IMR-90 (cell line): ENCODE measurements at regions not wholly inside any gene's neighbourhood (a gene's known extent, or its start where the extent isn't known, plus 50 kb on each side); places are given as distances from the start of the nearest gene placed in this dataset.

ENCODE experiments used
- ATAC-seq: fragments of 200-7000 bp; cut with Tn5 transposase; 2 replicates; pipeline ENCODE4 v1.9.1; 2020; ENCODE audit warnings: low read depth, mild to moderate bottlenecking, moderate library complexity
- BruUV-seq: library from RNA; stranded (reverse); fragments of 400-500 nt; replicated peaks from 2 replicates; lab custom pipeline; 2021; lab: Mats Ljungman, UMichigan
- CTCF ChIA-PET: fragments of 300-600 bp; formaldehyde crosslinking; extraction: SDS; loops from one replicate; lab custom pipeline; 2021; ENCODE audit warnings: antibody characterized with exemption; lab: Yijun Ruan, JAX
- POLR2A ChIA-PET: fragments of 300-600 bp; sonication (Branson Sonifier 250); formaldehyde crosslinking; loops from one replicate; lab custom pipeline; 2022; ENCODE audit warnings: antibody characterized with exemption; ENCODE audit not compliant: unreplicated experiment; lab: Charles Lee
- DNase-seq: peaks from one replicate; pipeline ENCODE4 v3.0.0; 2013
- H2AFZ ChIP-seq: replicated peaks from 2 replicates; pipeline ENCODE3; 2013; ENCODE audit warnings: low read length, mild to moderate bottlenecking; ENCODE audit not compliant: poor library complexity
- H2AK5ac ChIP-seq: 2 replicates; pipeline ENCODE4 v1.6.1; 2013; ENCODE audit warnings: low read depth, low read length, inconsistent platforms
- H2AK9ac ChIP-seq: replicated peaks from 2 replicates; pipeline ENCODE3; 2013; ENCODE audit warnings: mild to moderate bottlenecking, low read depth, low read length, moderate library complexity; ENCODE audit not compliant: poor library complexity
- H2BK120ac ChIP-seq: 2 replicates; pipeline ENCODE4 v1.6.1; 2013; ENCODE audit warnings: low read depth, low read length, inconsistent platforms
- H2BK15ac ChIP-seq: 3 replicates; pipeline ENCODE4 v1.6.1; 2013; ENCODE audit warnings: low read depth, low read length, inconsistent platforms
- H2BK20ac ChIP-seq: 2 replicates; pipeline ENCODE4 v1.6.1; 2013; ENCODE audit warnings: low read depth, mild to moderate bottlenecking, inconsistent platforms, low read length, moderate library complexity
- H2BK5ac ChIP-seq: 2 replicates; pipeline ENCODE4 v1.6.1; 2013; ENCODE audit warnings: mild to moderate bottlenecking, low read depth, low read length, inconsistent platforms; ENCODE audit not compliant: poor library complexity, severe bottlenecking
- H3K14ac ChIP-seq: replicated peaks from 2 replicates; pipeline ENCODE4 v1.6.1; 2013; ENCODE audit warnings: low read depth, low read length, inconsistent platforms
- H3K18ac ChIP-seq: 2 replicates; pipeline ENCODE4 v1.6.1; 2013; ENCODE audit warnings: low read depth, low read length, control low read depth
- H3K23ac ChIP-seq: 2 replicates; pipeline ENCODE4 v1.6.1; 2013; ENCODE audit warnings: low read depth, low read length, inconsistent platforms
- H3K27ac ChIP-seq: 2 replicates; pipeline ENCODE4 v1.5.1; 2013; ENCODE audit warnings: mild to moderate bottlenecking, control low read depth, low read length; ENCODE audit not compliant: insufficient read depth
- H3K27me3 ChIP-seq: 2 replicates; pipeline ENCODE4 v1.6.1; 2013; ENCODE audit warnings: low read length; ENCODE audit not compliant: control insufficient read depth, insufficient read depth
- H3K36me3 ChIP-seq: 2 replicates; pipeline ENCODE4 v1.6.1; 2013; ENCODE audit warnings: low read length, mixed read lengths; ENCODE audit not compliant: control insufficient read depth, insufficient read depth
- H3K4ac ChIP-seq: 2 replicates; pipeline ENCODE4 v1.6.1; 2013; ENCODE audit warnings: low read depth, low read length, inconsistent platforms
- H3K4me1 ChIP-seq: 2 replicates; pipeline ENCODE4 v1.6.1; 2013; ENCODE audit warnings: low read length, mixed read lengths; ENCODE audit not compliant: control insufficient read depth, insufficient read depth
- H3K4me2 ChIP-seq: 2 replicates; pipeline ENCODE4 v1.6.1; 2013; ENCODE audit warnings: low read depth, mild to moderate bottlenecking, control low read depth, low read length, moderate library complexity
- H3K4me3 ChIP-seq: 2 replicates; pipeline ENCODE4 v1.5.1; 2013; ENCODE audit warnings: low read depth, mild to moderate bottlenecking, control low read depth, low read length, moderate library complexity; ENCODE audit not compliant: insufficient read depth
- H3K56ac ChIP-seq: 2 replicates; pipeline ENCODE4 v1.6.1; 2013; ENCODE audit warnings: low read length, inconsistent platforms; ENCODE audit not compliant: insufficient read depth; ENCODE audit errors: extremely low read depth
- H3K79me1 ChIP-seq, 2 experiments: 2 replicates each; pipeline ENCODE4 v1.6.1; 2013; ENCODE audit warnings: low read length in 2 of 2, inconsistent platforms in 1 of 2, low read depth in 1 of 2
- H3K9ac ChIP-seq: 2 replicates; pipeline ENCODE4 v1.6.1; 2013; ENCODE audit warnings: low read depth, low read length, control low read depth
- H3K9me1 ChIP-seq: 2 replicates; pipeline ENCODE4 v1.6.1; 2013; ENCODE audit warnings: low read length, inconsistent platforms; ENCODE audit not compliant: insufficient read depth
- H3K9me3 ChIP-seq: 2 replicates; pipeline ENCODE4 v1.6.1; 2013; ENCODE audit warnings: low read length; ENCODE audit not compliant: control insufficient read depth, insufficient read depth
- H4K20me1 ChIP-seq: 2 replicates; pipeline ENCODE4 v1.6.1; 2013; ENCODE audit warnings: low read length, inconsistent platforms; ENCODE audit not compliant: insufficient read depth
- H4K5ac ChIP-seq: 2 replicates; pipeline ENCODE4 v1.6.1; 2013; ENCODE audit warnings: mild to moderate bottlenecking, low read depth, low read length, control low read depth
- H4K8ac ChIP-seq, 2 experiments: 2 replicates each; pipeline ENCODE4 v1.6.1; 2013; ENCODE audit warnings: low read depth in 2 of 2, low read length in 2 of 2, control low read depth in 1 of 2, inconsistent platforms in 1 of 2
- H4K91ac ChIP-seq: 2 replicates; pipeline ENCODE4 v1.6.1; 2013; ENCODE audit warnings: low read depth, low read length, inconsistent platforms; ENCODE audit not compliant: insufficient read depth
- BHLHE40 ChIP-seq: fragments of 150-350 bp; IDR thresholded peaks from 2 replicates; pipeline ENCODE4 v1.6.1; 2016; ENCODE audit warnings: mild to moderate bottlenecking, low read depth, low read length
- CEBPB ChIP-seq: IDR thresholded peaks from 2 replicates; pipeline ENCODE4 v1.6.1; 2012; ENCODE audit warnings: low read depth, low read length, improper control_type of control experiment
- CHD1 ChIP-seq: IDR thresholded peaks from 2 replicates; pipeline ENCODE4 v1.6.1; 2012; ENCODE audit warnings: low read depth, low read length, improper control_type of control experiment
- CTCF ChIP-seq: conservative IDR thresholded peaks from 2 replicates; pipeline ENCODE4 v1.5.1; 2012; ENCODE audit warnings: mild to moderate bottlenecking, low read depth, low read length, improper control_type of control experiment
- ELK1 ChIP-seq: fragments of 150-350 bp; IDR thresholded peaks from 2 replicates; pipeline ENCODE4 v1.6.1; 2016; ENCODE audit warnings: low read depth, mild to moderate bottlenecking, low read length, moderate library complexity, borderline replicate concordance
- FOS ChIP-seq: fragments of 150-350 bp; IDR thresholded peaks from 2 replicates; pipeline ENCODE4 v1.6.1; 2016; ENCODE audit warnings: low read depth, low read length
- MAFK ChIP-seq: IDR thresholded peaks from 2 replicates; pipeline ENCODE4 v1.6.1; 2012; ENCODE audit warnings: low read depth, low read length, improper control_type of control experiment
- MAZ ChIP-seq: IDR thresholded peaks from 2 replicates; pipeline ENCODE4 v1.6.1; 2012; ENCODE audit warnings: low read depth, mild to moderate bottlenecking, low read length, improper control_type of control experiment, moderate library complexity, borderline replicate concordance
- MXI1 ChIP-seq: IDR thresholded peaks from 2 replicates; pipeline ENCODE4 v1.6.1; 2012; ENCODE audit warnings: low read depth, mild to moderate bottlenecking, low read length, moderate library complexity, borderline replicate concordance
- NFE2L2 ChIP-seq: fragments of 150-350 bp; IDR thresholded peaks from 2 replicates; pipeline ENCODE4 v1.6.1; 2016; ENCODE audit warnings: low read depth, mild to moderate bottlenecking, low read length
- POLR2A ChIP-seq: IDR thresholded peaks from 2 replicates; pipeline ENCODE4 v1.6.1; 2012; ENCODE audit warnings: mild to moderate bottlenecking, low read depth, low read length
- RAD21 ChIP-seq: IDR thresholded peaks from 2 replicates; pipeline ENCODE4 v1.6.1; 2012; ENCODE audit warnings: low read length, improper control_type of control experiment
- RCOR1 ChIP-seq: IDR thresholded peaks from 2 replicates; pipeline ENCODE4 v1.6.1; 2012; ENCODE audit warnings: mild to moderate bottlenecking, low read length, improper control_type of control experiment; ENCODE audit not compliant: insufficient replicate concordance
- RFX5 ChIP-seq: IDR thresholded peaks from 2 replicates; pipeline ENCODE4 v1.8.0; 2012; ENCODE audit warnings: low read depth, mild to moderate bottlenecking, low read length, moderate library complexity
- SMC3 ChIP-seq: fragments of 150-350 bp; IDR thresholded peaks from 2 replicates; pipeline ENCODE4 v1.6.1; 2016; ENCODE audit warnings: low read depth, mild to moderate bottlenecking, antibody characterized with exemption, low read length, moderate library complexity
- WGBS, 2 experiments: methylation state at CpG; one replicate each; pipeline versions ENCODE4 v1.1.5 to v1.1.7; 2013; ENCODE audit warnings: missing lambda C conversion rate in 2 of 2; ENCODE audit not compliant: insufficient read length in 1 of 2; ENCODE audit errors: extremely low coverage in 2 of 2; 5-methylcytosine and 5-hydroxymethylcytosine counted together
- dilution Hi-C: fragments of 300-500 bp; cut with HindIII; formaldehyde crosslinking; loops from one replicate; pipeline ENCODE4 v1.14.3; 2018; ENCODE audit warnings: low sequenced_read_pairs; ENCODE audit not compliant: unreplicated experiment
- in situ Hi-C: fragments of 300-500 bp; cut with MboI; formaldehyde crosslinking; loops from 3 replicates; pipeline ENCODE4 v1.14.3; 2019; ENCODE audit warnings: low sequenced_read_pairs, inconsistent platforms, mixed read lengths
- intact Hi-C: fragments of 100-400 bp; cut with micrococcal nuclease; formaldehyde crosslinking; loops from 2 replicates; pipeline ENCODE4 v1.10.0; 2022
- TF ChIP-seq, protein P1 (sequence below): fragments of 150-350 bp; IDR thresholded peaks from 2 replicates; pipeline ENCODE4 v1.6.1; 2017; ENCODE audit warnings: mild to moderate bottlenecking, antibody characterized with exemption, low read length, low read depth

DNA sequence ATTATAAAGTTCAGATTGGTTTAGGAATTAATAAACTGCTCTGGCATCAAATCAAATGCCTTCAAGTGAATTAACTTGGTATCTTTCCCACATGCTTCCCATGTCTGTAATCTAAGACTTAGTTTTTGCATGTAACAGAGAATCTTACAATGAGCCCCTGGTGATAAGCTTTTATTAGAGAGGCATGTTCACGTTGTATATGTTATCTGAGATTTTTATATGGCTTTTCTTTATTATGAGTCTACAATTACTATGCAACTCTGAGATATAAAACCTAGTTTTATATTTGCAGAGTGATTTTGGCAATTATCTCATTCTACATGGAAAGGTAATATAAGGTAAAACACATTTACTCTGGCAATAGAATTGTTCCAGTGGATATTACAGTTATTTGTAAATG is 1578.4 kb upstream of the IGFBP7 start:
- Histone ChIP-seq H3K18ac (no peak overlapping the region), H3K9ac (no peak overlapping the region), H4K91ac (no peak overlapping the region), H2AFZ (no peak overlapping the region), H3K23ac (no peak overlapping the region), H3K56ac (no peak overlapping the region), H4K20me1 (no peaks in the 10 kb centered on the region), H3K9me1 (no peaks in the 10 kb centered on the region), H3K4me1 (no peaks in the 10 kb centered on the region), H2BK20ac (no peak overlapping the region), H3K4ac (no peak overlapping the region), H3K9me3 (no peaks in the 10 kb centered on the region), H3K36me3 (no peaks in the 10 kb centered on the region), H2BK120ac (no peak overlapping the region), H3K4me2 (no peak overlapping the region), H2AK5ac (no peak overlapping the region), H4K5ac (no peak overlapping the region), H4K8ac (no peak overlapping the region), H3K27me3 (no peaks in the 10 kb centered on the region), H3K4me3 (no peak overlapping the region), H3K27ac (no peak overlapping the region), H2BK5ac (no peak overlapping the region), H2AK9ac (no peak overlapping the region), H3K79me1 (no peaks in the 10 kb centered on the region), H2BK15ac (no peak overlapping the region), H3K14ac (no peak overlapping the region)
- intact Hi-C loops (loop anchor here (5.0 kb wide), 1 partner anchor 469 kb away; no protein-coding TSS in a partner anchor), in situ Hi-C loops (no loop called here), dilution Hi-C loops (no loop called here)
- WGBS, 2 experiments = no CpG with 5 or more reads among the region's 1 CpG
- ChIA-PET CTCF (no interaction called here), POLR2A (no interaction called here)
- no TSS peak for BruUV-seq
- no peak for ATAC-seq
- TF ChIP-seq BHLHE40 (no peak), FOS (no peak), CHD1 (no peak), MAFK (no peak), ELK1 (no peak), MXI1 (no peak), CTCF (no peak), MAZ (no peak), NFE2L2 (no peak), SMC3 (no peak), RFX5 (no peak), CEBPB (no peak), POLR2A (no peak), RAD21 (no peak), RCOR1 (no peak)
- TF ChIP-seq, protein P1, sequence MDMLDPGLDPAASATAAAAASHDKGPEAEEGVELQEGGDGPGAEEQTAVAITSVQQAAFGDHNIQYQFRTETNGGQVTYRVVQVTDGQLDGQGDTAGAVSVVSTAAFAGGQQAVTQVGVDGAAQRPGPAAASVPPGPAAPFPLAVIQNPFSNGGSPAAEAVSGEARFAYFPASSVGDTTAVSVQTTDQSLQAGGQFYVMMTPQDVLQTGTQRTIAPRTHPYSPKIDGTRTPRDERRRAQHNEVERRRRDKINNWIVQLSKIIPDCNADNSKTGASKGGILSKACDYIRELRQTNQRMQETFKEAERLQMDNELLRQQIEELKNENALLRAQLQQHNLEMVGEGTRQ = no peak
- DNase-seq = no peak
